ENCODE measurements at regions not wholly inside any gene's neighbourhood (a gene's known extent, or its start where the extent isn't known, plus 50 kb on each side); places are given as distances from the start of the nearest gene placed in this dataset.

- H3K9ac ChIP-seq: no peak overlapping the region
- no peaks in the 10 kb centered on the region for H3K4me1 ChIP-seq (ENCODE audit: low read depth, poor library complexity, severe bottlenecking)
- H3K27me3 ChIP-seq (ENCODE audit: insufficient read depth, low read depth): no peaks in the 10 kb centered on the region
- no peaks in the 10 kb centered on the region for H3K79me2 ChIP-seq (ENCODE audit: insufficient read depth, low read depth)
- H3K36me3 ChIP-seq (ENCODE audit: insufficient read depth): no peaks in the 10 kb centered on the region
- no peaks in the 10 kb centered on the region for H4K20me1 ChIP-seq (ENCODE audit: insufficient read depth)
- H2AFZ ChIP-seq (ENCODE audit: low read depth): no peak overlapping the region
- TF ChIP-seq CTCF (conservative IDR thresholded peaks at IDR 0.05; ENCODE audit: low read depth, low read length): no peak
- no peak overlapping the region for H3K4me3 ChIP-seq (IDR thresholded peaks at IDR 0.05; ENCODE audit: insufficient read depth, low read depth, low read length)
- H3K4me2 ChIP-seq: no peak overlapping the region
- no peak overlapping the region for H3K27ac ChIP-seq
These were observed 95.8 kb downstream of the SLIT2 start for GRCh38 chr4:20347531-20347930.

- Histone ChIP-seq H4K20me1 (ENCODE audit: insufficient read depth) (no peaks in the 10 kb centered on the region), H3K4me3 (IDR thresholded peaks at IDR 0.05; ENCODE audit: insufficient read depth, low read depth, low read length) (no peak overlapping the region), H3K36me3 (ENCODE audit: insufficient read depth) (no peaks in the 10 kb centered on the region), H3K4me2 (no peak overlapping the region), H3K27me3 (ENCODE audit: insufficient read depth, low read depth) (no peaks in the 10 kb centered on the region), H2AFZ (ENCODE audit: low read depth) (no peak overlapping the region), H3K4me1 (ENCODE audit: low read depth, poor library complexity, severe bottlenecking) (peaks cover 5% of the 10 kb centered on the region), H3K79me2 (ENCODE audit: insufficient read depth, low read depth) (no peaks in the 10 kb centered on the region), H3K27ac (no peak overlapping the region), H3K9ac (no peak overlapping the region)
- TF ChIP-seq CTCF (conservative IDR thresholded peaks at IDR 0.05; ENCODE audit: low read depth, low read length): no peak
These were observed 96.7 kb downstream of the SLIT2 start for GRCh38 chr4:20348411-20348810.

- Histone ChIP-seq H3K27ac (no peak overlapping the region), H2AFZ (ENCODE audit: low read depth) (no peak overlapping the region), H3K4me1 (ENCODE audit: low read depth, poor library complexity, severe bottlenecking) (peaks cover 24% of the 10 kb centered on the region), H3K27me3 (ENCODE audit: insufficient read depth, low read depth) (no peaks in the 10 kb centered on the region), H4K20me1 (ENCODE audit: insufficient read depth) (no peaks in the 10 kb centered on the region), H3K79me2 (ENCODE audit: insufficient read depth, low read depth) (no peaks in the 10 kb centered on the region), H3K9ac (no peak overlapping the region), H3K4me3 (IDR thresholded peaks at IDR 0.05; ENCODE audit: insufficient read depth, low read depth, low read length) (no peak overlapping the region), H3K4me2 (no peak overlapping the region), H3K36me3 (ENCODE audit: insufficient read depth) (no peaks in the 10 kb centered on the region)
- TF ChIP-seq CTCF (conservative IDR thresholded peaks at IDR 0.05; ENCODE audit: low read depth, low read length): no peak
These were observed 99.9 kb downstream of the SLIT2 start for GRCh38 chr4:20351360-20352162.

- no peaks in the 10 kb centered on the region for H3K79me2 ChIP-seq (ENCODE audit: insufficient read depth, low read depth)
- no peak overlapping the region for H3K4me2 ChIP-seq
- no peaks in the 10 kb centered on the region for H3K36me3 ChIP-seq (ENCODE audit: insufficient read depth)
- no peaks in the 10 kb centered on the region for H3K27me3 ChIP-seq (ENCODE audit: insufficient read depth, low read depth)
- no peak for TF ChIP-seq CTCF (conservative IDR thresholded peaks at IDR 0.05; ENCODE audit: low read depth, low read length)
- no peaks in the 10 kb centered on the region for H4K20me1 ChIP-seq (ENCODE audit: insufficient read depth)
- H3K27ac ChIP-seq: no peak overlapping the region
- H3K4me3 ChIP-seq (IDR thresholded peaks at IDR 0.05; ENCODE audit: insufficient read depth, low read depth, low read length): no peak overlapping the region
- H3K4me1 ChIP-seq (ENCODE audit: low read depth, poor library complexity, severe bottlenecking): peaks cover 24% of the 10 kb centered on the region
- no peak overlapping the region for H2AFZ ChIP-seq (ENCODE audit: low read depth)
- no peak overlapping the region for H3K9ac ChIP-seq
These were observed 100.4 kb downstream of the SLIT2 start for GRCh38 chr4:20352163-20352431.
